ENCODE measurements at regions not wholly inside any gene's neighbourhood (a gene's known extent, or its start where the extent isn't known, plus 50 kb on each side); places are given as distances from the start of the nearest gene placed in this dataset.

DNA sequence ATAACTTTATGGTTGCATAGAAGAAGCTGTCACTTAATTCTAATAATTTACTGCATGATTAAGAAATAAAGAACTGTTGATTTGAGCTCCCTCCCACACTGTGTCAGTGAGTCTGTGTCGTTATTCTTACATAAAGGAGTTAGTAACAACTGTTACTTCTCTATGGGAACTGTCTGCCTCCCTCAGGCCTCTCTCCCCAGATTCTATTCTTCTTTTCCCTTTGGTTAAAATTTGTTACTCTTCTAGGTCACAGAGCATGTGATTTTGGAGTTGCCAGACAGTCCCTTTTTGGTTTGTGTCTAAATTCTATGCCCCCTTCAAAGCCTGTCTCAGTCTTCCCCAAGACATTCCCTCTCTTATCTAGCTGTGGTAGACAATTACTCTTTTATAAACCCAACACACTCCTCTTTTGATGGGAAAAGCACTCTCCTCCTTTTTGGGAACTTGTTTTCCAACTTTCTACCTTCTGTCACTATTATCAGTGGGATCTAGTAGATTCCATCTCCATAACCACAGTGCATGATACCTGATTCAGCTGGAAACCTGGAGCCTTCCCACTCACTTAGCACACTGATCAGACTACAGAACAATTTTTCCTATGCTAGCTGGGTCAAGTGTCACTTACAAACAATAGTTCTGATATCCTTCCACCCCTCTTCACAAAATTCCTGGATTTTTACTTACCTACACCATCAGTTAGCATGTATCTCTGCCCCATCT, 422.1 kb upstream of the TGFBR2 start:
- no peaks in the 10 kb centered on the region for H3K27me3 Mint-ChIP-seq (ENCODE audit: insufficient read depth, low read depth, poor library complexity)
- Histone ChIP-seq H3K27me3 (ENCODE audit: insufficient read depth) (no peaks in the 10 kb centered on the region), H3K27ac (ENCODE audit: low read depth) (no peak overlapping the region), H2AFZ (no peak overlapping the region), H4K20me1 (replicated peaks; ENCODE audit: insufficient read depth) (no peaks in the 10 kb centered on the region), H3K4me3 (no peak overlapping the region), H3K9me2 (ENCODE audit: insufficient read depth) (no peaks in the 10 kb centered on the region), H3K79me2 (replicated peaks; ENCODE audit: insufficient read depth) (no peaks in the 10 kb centered on the region), H3F3A (replicated peaks; ENCODE audit: low read depth) (no peaks in the 10 kb centered on the region), H3K4me1 (ENCODE audit: insufficient read depth) (peaks cover 3% of the 10 kb centered on the region; the same call in 1 of the 2 replicates), H3K4me2 (no peak overlapping the region), H3K36me3 (ENCODE audit: insufficient read depth) (no peaks in the 10 kb centered on the region)
- peaks cover 7% of the 10 kb centered on the region for H3K4me1 Mint-ChIP-seq
- no peak overlapping the region for H3K4me3 Mint-ChIP-seq
- H3K9me3 Mint-ChIP-seq = no peaks in the 10 kb centered on the region
- H3K27ac Mint-ChIP-seq = no peak overlapping the region
- ATAC-seq (no peak), DNase-seq (ENCODE audit: low spot score) (no peak)
- no peak for TF ChIP-seq CREB1 (CRISPR knock-in tag; IDR thresholded peaks at IDR 0.05; ENCODE audit: low read depth)
- no peak for TF ChIP-seq ZNF114 (CRISPR knock-in tag; IDR thresholded peaks at IDR 0.05)
- TF ChIP-seq NANOG (IDR thresholded peaks at IDR 0.05; ENCODE audit: borderline replicate concordance) = no peak
- no peak for TF ChIP-seq STAT1 (IDR thresholded peaks at IDR 0.05; ENCODE audit: unreplicated experiment)
- no peak for TF ChIP-seq POLR2AphosphoS5 (IDR thresholded peaks at IDR 0.05; ENCODE audit: low read depth)
- TF ChIP-seq, protein P1, sequence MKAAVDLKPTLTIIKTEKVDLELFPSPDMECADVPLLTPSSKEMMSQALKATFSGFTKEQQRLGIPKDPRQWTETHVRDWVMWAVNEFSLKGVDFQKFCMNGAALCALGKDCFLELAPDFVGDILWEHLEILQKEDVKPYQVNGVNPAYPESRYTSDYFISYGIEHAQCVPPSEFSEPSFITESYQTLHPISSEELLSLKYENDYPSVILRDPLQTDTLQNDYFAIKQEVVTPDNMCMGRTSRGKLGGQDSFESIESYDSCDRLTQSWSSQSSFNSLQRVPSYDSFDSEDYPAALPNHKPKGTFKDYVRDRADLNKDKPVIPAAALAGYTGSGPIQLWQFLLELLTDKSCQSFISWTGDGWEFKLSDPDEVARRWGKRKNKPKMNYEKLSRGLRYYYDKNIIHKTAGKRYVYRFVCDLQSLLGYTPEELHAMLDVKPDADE (IDR thresholded peaks at IDR 0.05) = no peak
- TF ChIP-seq ZNF331 (CRISPR knock-in tag; IDR thresholded peaks at IDR 0.05; ENCODE audit: low read depth) = no peak
- no peak for TF ChIP-seq JUNB (IDR thresholded peaks at IDR 0.05; ENCODE audit: unreplicated experiment)
- TF ChIP-seq EZH2 (IDR thresholded peaks at IDR 0.05; ENCODE audit: low read depth, unreplicated experiment) = no peak
- TF ChIP-seq, protein P2, sequence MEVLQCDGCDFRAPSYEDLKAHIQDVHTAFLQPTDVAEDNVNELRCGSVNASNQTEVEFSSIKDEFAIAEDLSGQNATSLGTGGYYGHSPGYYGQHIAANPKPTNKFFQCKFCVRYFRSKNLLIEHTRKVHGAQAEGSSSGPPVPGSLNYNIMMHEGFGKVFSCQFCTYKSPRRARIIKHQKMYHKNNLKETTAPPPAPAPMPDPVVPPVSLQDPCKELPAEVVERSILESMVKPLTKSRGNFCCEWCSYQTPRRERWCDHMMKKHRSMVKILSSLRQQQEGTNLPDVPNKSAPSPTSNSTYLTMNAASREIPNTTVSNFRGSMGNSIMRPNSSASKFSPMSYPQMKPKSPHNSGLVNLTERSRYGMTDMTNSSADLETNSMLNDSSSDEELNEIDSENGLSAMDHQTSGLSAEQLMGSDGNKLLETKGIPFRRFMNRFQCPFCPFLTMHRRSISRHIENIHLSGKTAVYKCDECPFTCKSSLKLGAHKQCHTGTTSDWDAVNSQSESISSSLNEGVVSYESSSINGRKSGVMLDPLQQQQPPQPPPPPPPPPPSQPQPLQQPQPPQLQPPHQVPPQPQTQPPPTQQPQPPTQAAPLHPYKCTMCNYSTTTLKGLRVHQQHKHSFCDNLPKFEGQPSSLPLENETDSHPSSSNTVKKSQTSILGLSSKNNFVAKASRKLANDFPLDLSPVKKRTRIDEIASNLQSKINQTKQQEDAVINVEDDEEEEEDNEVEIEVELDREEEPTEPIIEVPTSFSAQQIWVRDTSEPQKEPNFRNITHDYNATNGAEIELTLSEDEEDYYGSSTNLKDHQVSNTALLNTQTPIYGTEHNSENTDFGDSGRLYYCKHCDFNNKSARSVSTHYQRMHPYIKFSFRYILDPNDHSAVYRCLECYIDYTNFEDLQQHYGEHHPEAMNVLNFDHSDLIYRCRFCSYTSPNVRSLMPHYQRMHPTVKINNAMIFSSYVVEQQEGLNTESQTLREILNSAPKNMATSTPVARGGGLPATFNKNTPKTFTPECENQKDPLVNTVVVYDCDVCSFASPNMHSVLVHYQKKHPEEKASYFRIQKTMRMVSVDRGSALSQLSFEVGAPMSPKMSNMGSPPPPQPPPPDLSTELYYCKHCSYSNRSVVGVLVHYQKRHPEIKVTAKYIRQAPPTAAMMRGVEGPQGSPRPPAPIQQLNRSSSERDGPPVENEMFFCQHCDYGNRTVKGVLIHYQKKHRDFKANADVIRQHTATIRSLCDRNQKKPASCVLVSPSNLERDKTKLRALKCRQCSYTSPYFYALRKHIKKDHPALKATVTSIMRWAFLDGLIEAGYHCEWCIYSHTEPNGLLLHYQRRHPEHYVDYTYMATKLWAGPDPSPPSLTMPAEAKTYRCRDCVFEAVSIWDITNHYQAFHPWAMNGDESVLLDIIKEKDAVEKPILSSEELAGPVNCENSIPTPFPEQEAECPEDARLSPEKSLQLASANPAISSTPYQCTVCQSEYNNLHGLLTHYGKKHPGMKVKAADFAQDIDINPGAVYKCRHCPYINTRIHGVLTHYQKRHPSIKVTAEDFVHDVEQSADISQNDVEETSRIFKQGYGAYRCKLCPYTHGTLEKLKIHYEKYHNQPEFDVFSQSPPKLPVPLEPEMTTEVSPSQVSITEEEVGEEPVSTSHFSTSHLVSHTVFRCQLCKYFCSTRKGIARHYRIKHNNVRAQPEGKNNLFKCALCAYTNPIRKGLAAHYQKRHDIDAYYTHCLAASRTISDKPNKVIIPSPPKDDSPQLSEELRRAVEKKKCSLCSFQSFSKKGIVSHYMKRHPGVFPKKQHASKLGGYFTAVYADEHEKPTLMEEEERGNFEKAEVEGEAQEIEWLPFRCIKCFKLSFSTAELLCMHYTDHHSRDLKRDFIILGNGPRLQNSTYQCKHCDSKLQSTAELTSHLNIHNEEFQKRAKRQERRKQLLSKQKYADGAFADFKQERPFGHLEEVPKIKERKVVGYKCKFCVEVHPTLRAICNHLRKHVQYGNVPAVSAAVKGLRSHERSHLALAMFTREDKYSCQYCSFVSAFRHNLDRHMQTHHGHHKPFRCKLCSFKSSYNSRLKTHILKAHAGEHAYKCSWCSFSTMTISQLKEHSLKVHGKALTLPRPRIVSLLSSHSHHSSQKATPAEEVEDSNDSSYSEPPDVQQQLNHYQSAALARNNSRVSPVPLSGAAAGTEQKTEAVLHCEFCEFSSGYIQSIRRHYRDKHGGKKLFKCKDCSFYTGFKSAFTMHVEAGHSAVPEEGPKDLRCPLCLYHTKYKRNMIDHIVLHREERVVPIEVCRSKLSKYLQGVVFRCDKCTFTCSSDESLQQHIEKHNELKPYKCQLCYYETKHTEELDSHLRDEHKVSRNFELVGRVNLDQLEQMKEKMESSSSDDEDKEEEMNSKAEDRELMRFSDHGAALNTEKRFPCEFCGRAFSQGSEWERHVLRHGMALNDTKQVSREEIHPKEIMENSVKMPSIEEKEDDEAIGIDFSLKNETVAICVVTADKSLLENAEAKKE (CRISPR knock-in tag; IDR thresholded peaks at IDR 0.05) = no peak
- no peak for TF ChIP-seq EZH2phosphoT487 (IDR thresholded peaks at IDR 0.05; ENCODE audit: unreplicated experiment)
- TF ChIP-seq, protein P3, sequence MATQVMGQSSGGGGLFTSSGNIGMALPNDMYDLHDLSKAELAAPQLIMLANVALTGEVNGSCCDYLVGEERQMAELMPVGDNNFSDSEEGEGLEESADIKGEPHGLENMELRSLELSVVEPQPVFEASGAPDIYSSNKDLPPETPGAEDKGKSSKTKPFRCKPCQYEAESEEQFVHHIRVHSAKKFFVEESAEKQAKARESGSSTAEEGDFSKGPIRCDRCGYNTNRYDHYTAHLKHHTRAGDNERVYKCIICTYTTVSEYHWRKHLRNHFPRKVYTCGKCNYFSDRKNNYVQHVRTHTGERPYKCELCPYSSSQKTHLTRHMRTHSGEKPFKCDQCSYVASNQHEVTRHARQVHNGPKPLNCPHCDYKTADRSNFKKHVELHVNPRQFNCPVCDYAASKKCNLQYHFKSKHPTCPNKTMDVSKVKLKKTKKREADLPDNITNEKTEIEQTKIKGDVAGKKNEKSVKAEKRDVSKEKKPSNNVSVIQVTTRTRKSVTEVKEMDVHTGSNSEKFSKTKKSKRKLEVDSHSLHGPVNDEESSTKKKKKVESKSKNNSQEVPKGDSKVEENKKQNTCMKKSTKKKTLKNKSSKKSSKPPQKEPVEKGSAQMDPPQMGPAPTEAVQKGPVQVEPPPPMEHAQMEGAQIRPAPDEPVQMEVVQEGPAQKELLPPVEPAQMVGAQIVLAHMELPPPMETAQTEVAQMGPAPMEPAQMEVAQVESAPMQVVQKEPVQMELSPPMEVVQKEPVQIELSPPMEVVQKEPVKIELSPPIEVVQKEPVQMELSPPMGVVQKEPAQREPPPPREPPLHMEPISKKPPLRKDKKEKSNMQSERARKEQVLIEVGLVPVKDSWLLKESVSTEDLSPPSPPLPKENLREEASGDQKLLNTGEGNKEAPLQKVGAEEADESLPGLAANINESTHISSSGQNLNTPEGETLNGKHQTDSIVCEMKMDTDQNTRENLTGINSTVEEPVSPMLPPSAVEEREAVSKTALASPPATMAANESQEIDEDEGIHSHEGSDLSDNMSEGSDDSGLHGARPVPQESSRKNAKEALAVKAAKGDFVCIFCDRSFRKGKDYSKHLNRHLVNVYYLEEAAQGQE (IDR thresholded peaks at IDR 0.05; ENCODE audit: unreplicated experiment) = no peak
- TF ChIP-seq, protein P4, sequence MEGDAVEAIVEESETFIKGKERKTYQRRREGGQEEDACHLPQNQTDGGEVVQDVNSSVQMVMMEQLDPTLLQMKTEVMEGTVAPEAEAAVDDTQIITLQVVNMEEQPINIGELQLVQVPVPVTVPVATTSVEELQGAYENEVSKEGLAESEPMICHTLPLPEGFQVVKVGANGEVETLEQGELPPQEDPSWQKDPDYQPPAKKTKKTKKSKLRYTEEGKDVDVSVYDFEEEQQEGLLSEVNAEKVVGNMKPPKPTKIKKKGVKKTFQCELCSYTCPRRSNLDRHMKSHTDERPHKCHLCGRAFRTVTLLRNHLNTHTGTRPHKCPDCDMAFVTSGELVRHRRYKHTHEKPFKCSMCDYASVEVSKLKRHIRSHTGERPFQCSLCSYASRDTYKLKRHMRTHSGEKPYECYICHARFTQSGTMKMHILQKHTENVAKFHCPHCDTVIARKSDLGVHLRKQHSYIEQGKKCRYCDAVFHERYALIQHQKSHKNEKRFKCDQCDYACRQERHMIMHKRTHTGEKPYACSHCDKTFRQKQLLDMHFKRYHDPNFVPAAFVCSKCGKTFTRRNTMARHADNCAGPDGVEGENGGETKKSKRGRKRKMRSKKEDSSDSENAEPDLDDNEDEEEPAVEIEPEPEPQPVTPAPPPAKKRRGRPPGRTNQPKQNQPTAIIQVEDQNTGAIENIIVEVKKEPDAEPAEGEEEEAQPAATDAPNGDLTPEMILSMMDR (conservative IDR thresholded peaks at IDR 0.05; ENCODE audit: low read depth in 2 of 2) = no peak
- no peaks in the 10 kb centered on the region for H3K36me3 Mint-ChIP-seq (ENCODE audit: low read depth)

Measured in GM23338 (cell line).